ENCODE measurements at regions not wholly inside any gene's neighbourhood (a gene's known extent, or its start where the extent isn't known, plus 50 kb on each side); places are given as distances from the start of the nearest gene placed in this dataset.

- TF ChIP-seq CTCF (IDR thresholded peaks at IDR 0.05; ENCODE audit: insufficient read depth, low read length) (no peak), POLR2AphosphoS5 (IDR thresholded peaks at IDR 0.05; ENCODE audit: low read depth) (no peak), GABPA (IDR thresholded peaks at IDR 0.05; ENCODE audit: low read depth) (no peak), REST (IDR thresholded peaks at IDR 0.05; ENCODE audit: insufficient replicate concordance, low read depth) (no peak)
Measured at GRCh38 chr2:180562378-180562777, 418.0 kb upstream of the UBE2E3 start.
